Spinal cord (tissue), 9 donors: ENCODE measurements at regions not wholly inside any gene's neighbourhood (a gene's known extent, or its start where the extent isn't known, plus 50 kb on each side); places are given as distances from the start of the nearest gene placed in this dataset.

ENCODE experiments used
- DNase-seq, 6 donors: peaks; one replicate each; pipeline versions ENCODE4 v3.0.0 to v3.0.0-alpha.2; 2013 to 2015; ENCODE audit warnings: low spot score in 6 of 6, low read depth in 4 of 6
- H3K27ac ChIP-seq: one replicate; pipeline ENCODE4 v1.5.1; 2013; ENCODE audit warnings: low read depth, low read length, control low read depth
- H3K27me3 ChIP-seq: one replicate; pipeline ENCODE4 v1.6.1; 2013; ENCODE audit warnings: low read length; ENCODE audit not compliant: control insufficient read depth, insufficient read depth
- H3K36me3 ChIP-seq: one replicate; pipeline ENCODE4 v1.6.1; 2013; ENCODE audit warnings: low read length; ENCODE audit not compliant: control insufficient read depth, insufficient read depth
- H3K4me1 ChIP-seq: one replicate; pipeline ENCODE4 v1.6.1; 2013; ENCODE audit warnings: low read length; ENCODE audit not compliant: control insufficient read depth, insufficient read depth
- H3K4me3 ChIP-seq: one replicate; pipeline ENCODE4 v1.5.1; 2013; ENCODE audit warnings: low read depth, low read length, control low read depth
- H3K9me3 ChIP-seq: one replicate; pipeline ENCODE4 v1.6.1; 2013; ENCODE audit warnings: low read length; ENCODE audit not compliant: control insufficient read depth, insufficient read depth
- WGBS: methylation state at CpG from one replicate; pipeline ENCODE4 v1.1.5; 2013; ENCODE audit warnings: missing lambda C conversion rate; ENCODE audit not compliant: insufficient coverage; 5-methylcytosine and 5-hydroxymethylcytosine counted together
- donor health status: healthy.

DNA sequence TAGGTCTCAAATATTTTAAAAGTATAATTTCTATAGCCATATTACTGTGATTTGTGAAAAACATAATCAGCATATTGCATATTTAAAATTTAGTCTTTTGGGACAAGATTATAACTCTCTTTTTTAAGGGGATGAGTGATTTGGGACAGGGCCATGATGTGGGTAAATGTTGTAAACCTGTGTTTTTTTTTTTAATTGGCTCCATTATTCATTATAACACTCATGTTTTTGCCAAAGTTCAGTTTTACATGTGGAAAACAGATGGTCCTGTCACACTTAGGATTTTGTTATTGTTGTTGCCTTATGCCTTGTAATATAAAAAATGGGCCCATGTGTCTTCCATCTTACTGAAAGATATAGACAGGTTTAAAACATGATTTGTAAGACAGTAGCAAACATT lies 1413.5 kb upstream of the RAG2 start:
- H3K27me3 ChIP-seq, result no peaks in the 10 kb centered on the region
- no peak overlapping the region for H3K27ac ChIP-seq
- no peak overlapping the region for H3K4me3 ChIP-seq
- no peaks in the 10 kb centered on the region for H3K4me1 ChIP-seq
- H3K9me3 ChIP-seq, result no peaks in the 10 kb centered on the region
- H3K36me3 ChIP-seq, result no peaks in the 10 kb centered on the region
- peak in 1 of 6 donors; percentile 62 for DNase-seq

DNA sequence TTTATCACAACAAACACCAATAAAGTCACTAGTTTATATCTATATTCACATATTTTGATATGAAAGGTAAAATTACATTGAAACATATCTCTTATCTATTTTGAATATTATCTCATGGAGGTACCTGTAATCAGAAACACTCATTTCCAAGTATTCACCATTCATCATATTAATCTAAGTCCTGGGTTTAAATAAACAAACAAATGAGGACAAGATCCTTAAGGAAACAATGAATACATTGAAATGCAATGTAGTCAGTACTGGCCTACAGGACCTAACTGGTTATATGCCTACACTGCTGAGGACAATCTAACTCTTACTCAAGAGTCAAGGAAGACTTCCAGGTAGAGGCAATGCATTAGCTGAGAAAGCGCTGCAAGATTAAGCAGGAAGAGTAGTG lies 1411.9 kb upstream of the RAG2 start:
- H3K27me3 ChIP-seq, result no peaks in the 10 kb centered on the region
- no peaks in the 10 kb centered on the region for H3K4me1 ChIP-seq
- H3K9me3 ChIP-seq, result no peaks in the 10 kb centered on the region
- H3K4me3 ChIP-seq, result no peak overlapping the region
- H3K27ac ChIP-seq, result no peak overlapping the region
- no peaks in the 10 kb centered on the region for H3K36me3 ChIP-seq
- WGBS, result no CpG with 5 or more reads among the region's 1 CpG
- no peak for DNase-seq

DNA sequence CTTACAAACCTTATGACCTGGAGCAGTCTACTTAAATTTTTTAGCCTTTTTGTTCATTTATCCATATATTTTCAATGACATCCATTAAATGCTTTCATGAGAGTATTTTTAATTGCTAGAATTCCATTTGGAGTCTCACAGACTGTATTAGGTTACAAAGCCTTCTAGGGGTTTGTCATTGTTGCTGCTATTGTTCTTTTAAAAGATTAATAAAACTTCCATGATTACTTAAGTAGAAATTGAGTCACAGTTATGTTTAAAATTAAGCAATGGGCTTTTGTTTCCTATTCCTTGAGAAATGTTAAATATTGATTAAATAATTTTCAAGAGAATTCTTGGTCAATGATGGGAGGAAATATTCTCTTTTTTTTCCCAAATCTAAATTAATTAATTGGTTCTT lies 1408.4 kb upstream of the RAG2 start:
- H3K4me1 ChIP-seq, result no peaks in the 10 kb centered on the region
- H3K36me3 ChIP-seq, result no peaks in the 10 kb centered on the region
- H3K27me3 ChIP-seq, result no peaks in the 10 kb centered on the region
- no peaks in the 10 kb centered on the region for H3K9me3 ChIP-seq
- no peak overlapping the region for H3K4me3 ChIP-seq
- H3K27ac ChIP-seq, result no peak overlapping the region
- DNase-seq, result no peak

DNA sequence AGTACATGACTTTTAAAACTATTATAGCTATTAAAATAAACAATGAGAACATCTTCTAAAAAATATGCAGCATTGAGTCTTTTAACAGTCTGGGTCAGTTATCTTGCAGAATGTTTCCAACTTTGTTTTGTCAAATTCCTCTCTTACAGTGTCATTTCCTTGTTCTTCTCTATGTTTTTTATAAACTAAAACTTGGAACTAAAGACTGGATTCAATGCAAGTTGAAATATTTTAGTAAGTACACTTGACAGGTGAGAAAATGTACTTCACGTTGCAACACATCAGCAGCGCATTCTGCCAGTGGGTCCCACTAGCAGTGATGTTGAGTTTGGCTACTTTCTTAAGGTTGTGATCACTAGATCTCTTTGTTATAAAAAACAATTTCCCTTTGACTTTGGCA lies 1407.6 kb upstream of the RAG2 start:
- H3K4me3 ChIP-seq, result no peak overlapping the region
- H3K27ac ChIP-seq, result no peak overlapping the region
- no peaks in the 10 kb centered on the region for H3K27me3 ChIP-seq
- no peaks in the 10 kb centered on the region for H3K36me3 ChIP-seq
- 82% methylated on average over 2 of the region's 2 CpGs for WGBS
- H3K9me3 ChIP-seq, result no peaks in the 10 kb centered on the region
- no peak for DNase-seq
- no peaks in the 10 kb centered on the region for H3K4me1 ChIP-seq

DNA sequence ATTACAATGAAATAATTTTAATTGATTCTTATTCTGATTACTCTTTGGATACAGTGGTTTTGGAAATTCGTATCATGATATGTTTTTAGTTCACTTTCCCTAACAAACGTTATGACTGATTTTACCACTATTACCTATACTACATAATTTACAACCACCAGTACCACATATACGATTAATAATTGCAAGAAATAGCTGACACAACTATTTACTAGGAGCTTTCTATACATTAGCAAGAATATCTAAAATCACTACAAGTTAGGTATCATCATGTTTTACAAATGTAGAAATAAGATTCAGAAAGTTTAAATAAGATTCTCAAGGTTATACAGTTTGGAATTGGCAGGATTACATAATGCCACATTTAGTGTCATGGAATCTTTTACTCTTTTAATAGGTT lies 1401.1 kb upstream of the RAG2 start:
- no CpG with 5 or more reads among the region's 3 CpGs for WGBS
- H3K36me3 ChIP-seq, result no peaks in the 10 kb centered on the region
- H3K9me3 ChIP-seq, result no peaks in the 10 kb centered on the region

DNA sequence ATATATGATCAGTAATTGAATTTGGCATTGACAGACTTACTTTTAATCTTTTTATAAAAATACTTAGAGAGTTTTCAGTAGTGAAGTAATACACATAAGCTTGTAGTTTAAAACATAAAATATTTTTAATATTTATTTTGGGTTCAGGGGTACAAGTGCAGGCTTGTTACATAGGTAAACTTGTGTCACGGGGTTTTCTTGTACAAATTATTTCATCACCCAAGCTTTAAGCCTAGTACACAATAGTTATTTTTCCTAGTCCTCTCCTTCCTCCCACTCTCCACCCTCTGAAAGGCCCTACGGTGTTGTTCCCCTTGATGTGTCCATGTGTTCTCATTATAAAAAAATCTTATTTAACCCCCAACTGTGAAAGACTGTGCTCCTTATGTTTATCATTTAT lies 1397.8 kb upstream of the RAG2 start:
- Histone ChIP-seq H3K36me3 (no peaks in the 10 kb centered on the region), H3K4me1 (no peaks in the 10 kb centered on the region), H3K27me3 (no peaks in the 10 kb centered on the region), H3K9me3 (no peaks in the 10 kb centered on the region), H3K4me3 (no peak overlapping the region), H3K27ac (no peak overlapping the region)
- no CpG with 5 or more reads among the region's 2 CpGs for WGBS
- DNase-seq, result no peak

More for the DNA sequence above, 1401.1 kb upstream of the RAG2 start:
- H3K4me3 ChIP-seq, result no peak overlapping the region
- H3K4me1 ChIP-seq, result no peaks in the 10 kb centered on the region
- H3K27me3 ChIP-seq, result no peaks in the 10 kb centered on the region
- no peak overlapping the region for H3K27ac ChIP-seq
- no peak for DNase-seq

DNA sequence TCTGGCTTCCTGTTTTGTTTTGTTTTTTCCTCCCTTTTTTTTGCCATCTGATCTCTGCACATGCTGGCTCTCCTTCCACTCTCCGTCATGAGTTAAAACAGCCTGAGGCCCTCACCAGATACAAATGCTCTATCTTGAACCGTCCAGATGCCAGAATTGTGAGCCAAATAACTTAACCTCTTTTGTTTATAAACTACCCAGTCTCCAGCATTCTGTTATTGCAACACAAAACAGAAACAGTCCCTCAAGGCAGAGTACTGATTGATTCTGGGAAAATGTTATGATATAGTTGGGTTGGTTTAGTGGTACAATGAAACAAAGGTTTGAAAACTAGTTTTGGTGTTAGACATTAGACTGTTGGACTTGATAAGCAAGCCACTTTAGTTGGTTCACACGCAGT lies 1390.0 kb upstream of the RAG2 start:
- Histone ChIP-seq H3K36me3 (no peaks in the 10 kb centered on the region), H3K9me3 (no peaks in the 10 kb centered on the region), H3K4me1 (no peaks in the 10 kb centered on the region), H3K27me3 (no peaks in the 10 kb centered on the region), H3K27ac (no peak overlapping the region), H3K4me3 (no peak overlapping the region)
- DNase-seq, result peak in 3 of 6 donors; percentile 7 to 79 (median 60)
- WGBS, result 25% methylated on average over 1 of the region's 3 CpGs

DNA sequence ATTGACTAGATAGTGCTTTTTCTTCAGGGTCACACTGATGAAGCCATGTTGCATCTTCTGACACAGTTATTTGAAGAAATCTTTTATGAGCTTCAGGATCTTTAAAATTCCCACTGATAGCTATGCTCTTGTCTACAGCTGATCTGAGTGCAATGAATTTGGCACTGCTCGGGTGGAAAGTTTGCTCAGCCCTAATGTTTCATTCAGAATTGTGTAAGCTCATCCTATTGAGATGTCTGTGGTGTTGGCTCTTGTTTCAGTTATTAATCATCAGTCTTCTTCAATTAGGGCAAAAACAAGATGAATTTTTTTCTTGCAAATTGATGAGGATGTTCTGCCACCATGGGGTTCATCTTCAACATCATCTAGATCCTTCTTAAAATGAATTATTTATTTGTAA lies 1387.0 kb upstream of the RAG2 start:
- Histone ChIP-seq H3K4me1 (no peaks in the 10 kb centered on the region), H3K27me3 (no peaks in the 10 kb centered on the region), H3K9me3 (no peaks in the 10 kb centered on the region), H3K27ac (no peak overlapping the region), H3K36me3 (no peaks in the 10 kb centered on the region), H3K4me3 (no peak overlapping the region)
- no peak for DNase-seq
- WGBS, result 100% methylated on average over 1 of the region's 1 CpG

DNA sequence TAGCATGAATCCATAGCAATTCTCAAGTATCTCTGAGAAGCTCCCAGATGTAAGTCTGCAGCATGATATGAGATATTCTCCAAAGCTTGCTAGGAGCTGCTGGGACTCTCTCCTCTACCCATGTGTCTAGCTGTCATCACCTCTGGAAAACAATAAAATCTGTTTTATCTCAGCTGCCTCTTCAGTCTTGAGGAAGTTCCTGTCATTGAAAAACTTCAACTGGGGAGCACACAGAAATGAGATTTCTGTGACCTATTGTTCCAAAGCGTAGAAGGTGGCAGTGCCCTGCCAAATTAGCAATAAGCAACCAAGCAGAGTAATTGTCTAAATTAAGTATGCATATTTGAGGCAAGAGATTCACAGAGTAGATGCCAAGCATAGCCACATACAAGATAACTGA lies 1380.6 kb upstream of the RAG2 start:
- Histone ChIP-seq H3K27me3 (no peaks in the 10 kb centered on the region), H3K36me3 (no peaks in the 10 kb centered on the region), H3K9me3 (no peaks in the 10 kb centered on the region), H3K4me3 (no peak overlapping the region), H3K4me1 (no peaks in the 10 kb centered on the region), H3K27ac (no peak overlapping the region)
- 67% methylated on average over 1 of the region's 1 CpG for WGBS
- no peak for DNase-seq

DNA sequence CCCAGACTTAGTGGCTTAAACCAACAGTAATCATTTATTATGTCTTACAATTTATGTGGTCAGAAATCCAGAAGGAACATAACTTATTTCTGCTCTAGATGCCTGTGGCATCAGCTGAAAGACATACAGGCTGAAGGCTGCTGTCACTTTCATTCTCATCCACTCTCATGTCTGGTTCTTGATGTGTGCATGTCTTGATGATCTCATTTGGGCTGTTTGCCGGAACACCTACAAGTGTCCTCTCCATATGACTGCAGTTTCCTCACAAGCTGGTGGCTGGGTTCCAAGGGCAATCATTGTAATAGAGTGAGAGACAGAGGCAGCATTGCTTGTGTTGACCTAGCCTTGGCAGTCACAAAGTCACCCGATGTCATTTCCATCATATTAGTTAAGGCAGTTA lies 1375.9 kb upstream of the RAG2 start:
- Histone ChIP-seq H3K4me3 (no peak overlapping the region), H3K27ac (no peak overlapping the region), H3K27me3 (no peaks in the 10 kb centered on the region), H3K4me1 (no peaks in the 10 kb centered on the region), H3K9me3 (no peaks in the 10 kb centered on the region), H3K36me3 (no peaks in the 10 kb centered on the region)
- peak in 1 of 6 donors; percentile 3 for DNase-seq
- WGBS, result no CpG with 5 or more reads among the region's 2 CpGs

DNA sequence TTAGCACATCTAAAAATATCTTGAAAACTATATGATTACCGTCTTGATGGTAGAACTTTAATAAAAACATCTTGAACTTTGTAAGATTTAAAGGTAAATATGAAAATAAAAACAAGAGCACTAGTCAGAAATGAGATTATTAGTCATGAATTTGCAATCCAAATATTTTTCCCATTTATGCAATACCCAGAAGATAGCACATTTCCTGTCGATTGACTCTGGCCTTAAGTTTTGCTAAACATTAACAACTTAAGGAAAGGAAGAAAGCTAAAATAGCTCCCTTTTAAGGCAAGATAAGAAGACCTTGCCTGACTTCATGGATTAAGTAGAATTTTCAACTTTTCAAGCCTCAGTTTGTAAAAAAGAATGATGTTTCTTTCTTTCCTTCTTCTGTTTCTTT lies 1374.7 kb upstream of the RAG2 start:
- Histone ChIP-seq H3K9me3 (no peaks in the 10 kb centered on the region), H3K36me3 (no peaks in the 10 kb centered on the region), H3K4me1 (no peaks in the 10 kb centered on the region), H3K27me3 (no peaks in the 10 kb centered on the region), H3K4me3 (no peak overlapping the region), H3K27ac (no peak overlapping the region)
- DNase-seq, result no peak
- no CpG with 5 or more reads among the region's 2 CpGs for WGBS
